GM10248 (cell line): ENCODE measurements at regions not wholly inside any gene's neighbourhood (a gene's known extent, or its start where the extent isn't known, plus 50 kb on each side); places are given as distances from the start of the nearest gene placed in this dataset.

Source experiments
- CTCF ChIA-PET: fragments of 300-600 bp; sonication (Branson Sonifier 250); formaldehyde crosslinking; extraction: SDS; loops from one replicate; lab custom pipeline; 2021; ENCODE audit warnings: antibody characterized with exemption; lab: Yijun Ruan, JAX
- POLR2A ChIA-PET: fragments of 350-650 bp; sonication (Branson Sonifier 250); formaldehyde crosslinking; extraction: SDS; loops from one replicate; lab custom pipeline; 2020; ENCODE audit warnings: antibody characterized with exemption; lab: Yijun Ruan, JAX
- DNase-seq: peaks from one replicate; pipeline ENCODE4 v3.0.0; 2012; ENCODE audit errors: extremely low spot score
- CTCF ChIP-seq: IDR thresholded peaks from 2 replicates; pipeline ENCODE4 v1.5.1; 2012; ENCODE audit warnings: mild to moderate bottlenecking, low read depth; ENCODE audit errors: extremely low read depth, missing control alignments, control extremely low read depth

- DNase-seq = no peak
- CTCF ChIA-PET = no interaction called here
- no peak for TF ChIP-seq CTCF
- POLR2A ChIA-PET = no interaction called here
Measured at GRCh38 chr2:240278661-240279060, 138.2 kb upstream of the OTOS start.

GRCh38 chr2:240280621-240281020, 140.2 kb upstream of the OTOS start:
- POLR2A ChIA-PET = no interaction called here
- TF ChIP-seq CTCF = no peak
- CTCF ChIA-PET = no interaction called here
- DNase-seq = no peak

GRCh38 chr2:240284503-240285259, 144.2 kb upstream of the OTOS start:
- ChIA-PET POLR2A (no interaction called here), CTCF (no interaction called here)
- no peak for TF ChIP-seq CTCF
- no peak for DNase-seq

GRCh38 chr2:240285725-240286124, 145.3 kb upstream of the OTOS start:
- ChIA-PET POLR2A (no interaction called here), CTCF (no interaction called here)
- no peak for TF ChIP-seq CTCF
- no peak for DNase-seq

- CTCF ChIA-PET = no interaction called here
- no peak for DNase-seq
- no peak for TF ChIP-seq CTCF
- POLR2A ChIA-PET = no interaction called here
Measured at GRCh38 chr2:240286596-240286995, 146.1 kb upstream of the OTOS start.

- no peak for DNase-seq
- no peak for TF ChIP-seq CTCF
- CTCF ChIA-PET = no interaction called here
- POLR2A ChIA-PET = no interaction called here
Measured at GRCh38 chr2:240287011-240287410, 146.6 kb upstream of the OTOS start.

- TF ChIP-seq CTCF = no peak
- CTCF ChIA-PET = no interaction called here
- no peak for DNase-seq
- POLR2A ChIA-PET = no interaction called here
Measured at GRCh38 chr2:240287496-240288086, 147.1 kb upstream of the OTOS start.
